ENCODE measurements at regions not wholly inside any gene's neighbourhood (a gene's known extent, or its start where the extent isn't known, plus 50 kb on each side); places are given as distances from the start of the nearest gene placed in this dataset.

- peak; percentile 82 to 85 for DNase-seq (ENCODE audit: low read depth in 2 of 2)
- no peaks in the 10 kb centered on the region for H3K27me3 ChIP-seq (ENCODE audit: control insufficient read depth, insufficient read depth, low read length)
- H3K79me2 ChIP-seq (ENCODE audit: control insufficient read depth, insufficient read depth, low read length): no peaks in the 10 kb centered on the region
- no peak overlapping the region for H2AFZ ChIP-seq (ENCODE audit: low read length)
- H3K27ac ChIP-seq (ENCODE audit: insufficient read depth, low read length): no peak overlapping the region
- no peak overlapping the region for H3K4me2 ChIP-seq (ENCODE audit: extremely low read depth, insufficient read depth, low read length)
- no peak overlapping the region for H3K9ac ChIP-seq (ENCODE audit: insufficient read depth, low read length)
- H3K4me3 ChIP-seq (replicated peaks in 1 of 4; ENCODE audit: control extremely low read depth in 1 of 4, insufficient read depth in 1 of 4, low read depth in 3 of 4, low read length in 4 of 4): no peak overlapping the region
- no peaks in the 10 kb centered on the region for H4K20me1 ChIP-seq (ENCODE audit: control insufficient read depth, extremely low read depth, insufficient read depth, low read length)
- H3K9me3 ChIP-seq (ENCODE audit: control insufficient read depth, insufficient read depth, low read depth, low read length): no peaks in the 10 kb centered on the region
- no peaks in the 10 kb centered on the region for H3K36me3 ChIP-seq (ENCODE audit: control insufficient read depth, insufficient read depth, low read length)
- TF ChIP-seq EZH2 (IDR thresholded peaks at IDR 0.05; ENCODE audit: low read length, missing control alignments) (no peak), CTCF (conservative IDR thresholded peaks at IDR 0.05 in 1 of 2, IDR thresholded peaks at IDR 0.05 in 1 of 2; ENCODE audit: low read depth in 1 of 2, low read length in 2 of 2) (no peak)
- peaks cover 18% of the 10 kb centered on the region for H3K4me1 ChIP-seq (ENCODE audit: control insufficient read depth, extremely low read depth, insufficient read depth, low read length)
These were observed 193.3 kb upstream of the KRR1 start for GRCh38 chr12:75704664-75705063.

GRCh38 chr12:75704208-75704607 lies 192.8 kb upstream of the KRR1 start:
- no peak overlapping the region for H3K4me2 ChIP-seq (ENCODE audit: extremely low read depth, insufficient read depth, low read length)
- H3K79me2 ChIP-seq (ENCODE audit: control insufficient read depth, insufficient read depth, low read length): no peaks in the 10 kb centered on the region
- H3K27me3 ChIP-seq (ENCODE audit: control insufficient read depth, insufficient read depth, low read length): no peaks in the 10 kb centered on the region
- no peaks in the 10 kb centered on the region for H3K36me3 ChIP-seq (ENCODE audit: control insufficient read depth, insufficient read depth, low read length)
- peaks cover 18% of the 10 kb centered on the region for H3K4me1 ChIP-seq (ENCODE audit: control insufficient read depth, extremely low read depth, insufficient read depth, low read length)
- H3K27ac ChIP-seq (ENCODE audit: insufficient read depth, low read length): no peak overlapping the region
- H3K9me3 ChIP-seq (ENCODE audit: control insufficient read depth, insufficient read depth, low read depth, low read length): no peaks in the 10 kb centered on the region
- no peak overlapping the region for H3K4me3 ChIP-seq (replicated peaks in 1 of 4; ENCODE audit: control extremely low read depth in 1 of 4, insufficient read depth in 1 of 4, low read depth in 3 of 4, low read length in 4 of 4)
- no peaks in the 10 kb centered on the region for H4K20me1 ChIP-seq (ENCODE audit: control insufficient read depth, extremely low read depth, insufficient read depth, low read length)
- DNase-seq (ENCODE audit: low read depth in 2 of 2): no peak
- TF ChIP-seq CTCF (conservative IDR thresholded peaks at IDR 0.05 in 1 of 2, IDR thresholded peaks at IDR 0.05 in 1 of 2; ENCODE audit: low read depth in 1 of 2, low read length in 2 of 2) (no peak), EZH2 (IDR thresholded peaks at IDR 0.05; ENCODE audit: low read length, missing control alignments) (no peak)
- H2AFZ ChIP-seq (ENCODE audit: low read length): no peak overlapping the region
- H3K9ac ChIP-seq (ENCODE audit: insufficient read depth, low read length): no peak overlapping the region

DNA sequence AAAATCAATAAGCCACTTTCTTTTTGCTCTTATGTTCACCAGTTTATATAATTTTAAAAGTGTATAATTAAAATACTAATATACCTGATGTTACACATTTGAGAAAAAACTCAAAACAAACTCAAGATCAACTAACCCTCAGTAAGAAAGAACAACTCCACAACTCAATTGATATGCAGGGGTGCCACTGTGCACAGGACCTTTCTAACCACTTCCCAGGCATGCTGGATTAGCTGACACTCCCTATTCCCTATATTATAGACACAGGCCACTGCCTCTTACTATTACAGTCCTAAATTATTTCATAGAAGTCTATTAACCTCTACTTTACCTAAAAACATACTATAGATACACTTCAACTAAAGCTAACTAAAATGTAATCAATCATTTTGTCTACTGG lies 191.7 kb upstream of the KRR1 start:
- Histone ChIP-seq H4K20me1 (ENCODE audit: control insufficient read depth, extremely low read depth, insufficient read depth, low read length) (no peaks in the 10 kb centered on the region), H2AFZ (ENCODE audit: low read length) (no peak overlapping the region), H3K27me3 (ENCODE audit: control insufficient read depth, insufficient read depth, low read length) (no peaks in the 10 kb centered on the region), H3K36me3 (ENCODE audit: control insufficient read depth, insufficient read depth, low read length) (no peaks in the 10 kb centered on the region), H3K9me3 (ENCODE audit: control insufficient read depth, insufficient read depth, low read depth, low read length) (no peaks in the 10 kb centered on the region), H3K9ac (ENCODE audit: insufficient read depth, low read length) (no peak overlapping the region), H3K4me2 (ENCODE audit: extremely low read depth, insufficient read depth, low read length) (no peak overlapping the region), H3K4me3 (replicated peaks in 1 of 4; ENCODE audit: control extremely low read depth in 1 of 4, insufficient read depth in 1 of 4, low read depth in 3 of 4, low read length in 4 of 4) (no peak overlapping the region), H3K4me1 (ENCODE audit: control insufficient read depth, extremely low read depth, insufficient read depth, low read length) (peaks cover 18% of the 10 kb centered on the region), H3K79me2 (ENCODE audit: control insufficient read depth, insufficient read depth, low read length) (no peaks in the 10 kb centered on the region), H3K27ac (ENCODE audit: insufficient read depth, low read length) (no peak overlapping the region)
- DNase-seq (ENCODE audit: low read depth in 2 of 2): no peak
- TF ChIP-seq CTCF (conservative IDR thresholded peaks at IDR 0.05 in 1 of 2, IDR thresholded peaks at IDR 0.05 in 1 of 2; ENCODE audit: low read depth in 1 of 2, low read length in 2 of 2): no peak
- TF ChIP-seq EZH2 (IDR thresholded peaks at IDR 0.05; ENCODE audit: low read length, missing control alignments): no peak
